B cell (primary cell): ENCODE measurements at regions not wholly inside any gene's neighbourhood (a gene's known extent, or its start where the extent isn't known, plus 50 kb on each side); places are given as distances from the start of the nearest gene placed in this dataset.
"Not testable (repeated sequence)": the region's sequence is repeated elsewhere in the genome, so short reads cannot be mapped to it uniquely, and the experiment has no call there.

Experiments
- ATAC-seq: fragments of 200-7000 bp; cut with Tn5 transposase; one replicate; pipeline ENCODE4 v1.10.0; 2021; ENCODE audit warnings: low read depth, mild to moderate bottlenecking, moderate number of reproducible peaks, moderate library complexity
- CTCF ChIA-PET: fragments of 350-600 bp; sonication (Branson Sonifier 250); formaldehyde crosslinking; loops from one replicate; lab custom pipeline; 2021; ENCODE audit warnings: antibody characterized with exemption, inconsistent platforms; lab: Charles Lee
- POLR2A ChIA-PET: fragments of 350-600 bp; sonication (Branson Sonifier 250); formaldehyde crosslinking; loops from one replicate; lab custom pipeline; 2021; ENCODE audit warnings: antibody characterized with exemption; lab: Charles Lee
- DNase-seq: peaks from one replicate; pipeline ENCODE4 v3.0.0; 2013
- H2AFZ ChIP-seq: 2 replicates; pipeline ENCODE4 v1.6.1; 2012; ENCODE audit warnings: mild to moderate bottlenecking, low read depth, low read length; ENCODE audit not compliant: insufficient read depth, poor library complexity, severe bottlenecking
- H3K27ac ChIP-seq, 2 donors: 1 replicate in 1 of 2; 2 replicates in 1 of 2; pipeline ENCODE4 v1.5.1; 2012 to 2013; ENCODE audit warnings: low read length in 2 of 2, mild to moderate bottlenecking in 2 of 2, moderate library complexity in 1 of 2
- H3K27me3 ChIP-seq, 4 experiments: fragments of 200-600 bp in 1 of 4; sonication (generic) in 1 of 4; replicated peaks in 1 of 4; 1 replicate in 2 of 4; 2 replicates in 2 of 4; pipeline versions ENCODE4 v1.6.1 to v1.7.0; 2013 to 2016; ENCODE audit warnings: low read length in 3 of 4, mild to moderate bottlenecking in 2 of 4, mixed read lengths in 1 of 4, moderate library complexity in 1 of 4; ENCODE audit not compliant: insufficient read depth in 4 of 4, control insufficient read depth in 3 of 4; ENCODE audit errors: control extremely low read depth in 1 of 4
- H3K36me3 ChIP-seq, 2 experiments: replicated peaks in 1 of 2; 1 replicate in 1 of 2; 2 replicates in 1 of 2; pipeline versions ENCODE4 v1.6.1 to v1.7.1; 2013; ENCODE audit warnings: low read length in 1 of 2; ENCODE audit not compliant: insufficient read depth in 2 of 2, control insufficient read depth in 1 of 2; ENCODE audit errors: control extremely low read depth in 1 of 2, extremely low read depth in 1 of 2
- H3K4me1 ChIP-seq, 2 donors: fragments of 200-600 bp in 1 of 2; sonication (generic) in 1 of 2; 1 replicate in 1 of 2; 2 replicates in 1 of 2; pipeline versions ENCODE4 v1.5.1 to v1.6.1; 2013 to 2017; ENCODE audit warnings: low read length in 2 of 2; ENCODE audit not compliant: control insufficient read depth in 2 of 2, insufficient read depth in 2 of 2
- H3K4me2 ChIP-seq: replicated peaks from 2 replicates; pipeline ENCODE3; 2012; ENCODE audit warnings: mild to moderate bottlenecking, low read depth, low read length; ENCODE audit not compliant: poor library complexity, severe bottlenecking
- H3K4me3 ChIP-seq, 5 experiments: fragments of 200-600 bp in 1 of 5; sonication (generic) in 1 of 5; 1 replicate in 3 of 5; 2 replicates in 2 of 5; pipeline versions ENCODE4 v1.5.1 to v1.7.0; 2011 to 2016; ENCODE audit warnings: low read length in 4 of 5, mild to moderate bottlenecking in 4 of 5, low read depth in 2 of 5, control low read depth in 1 of 5, moderate library complexity in 1 of 5; ENCODE audit not compliant: insufficient read depth in 1 of 5; ENCODE audit errors: control extremely low read depth in 1 of 5, extremely low read depth in 1 of 5
- H3K79me2 ChIP-seq: fragments of 200-600 bp; sonication (generic); one replicate; pipeline ENCODE4 v1.6.0; 2016; ENCODE audit warnings: low read length; ENCODE audit not compliant: control insufficient read depth, insufficient read depth
- H3K9ac ChIP-seq: fragments of 200-600 bp; sonication (generic); 2 replicates; pipeline ENCODE4 v1.6.1; 2017; ENCODE audit warnings: mild to moderate bottlenecking, low read length, moderate library complexity
- H3K9me3 ChIP-seq, 3 donors: one replicate each; pipeline versions ENCODE4 v1.6.1 to v1.7.1; 2013; ENCODE audit warnings: low read length in 2 of 3; ENCODE audit not compliant: control insufficient read depth in 2 of 3, insufficient read depth in 1 of 3; ENCODE audit errors: control extremely low read depth in 1 of 3
- H4K20me1 ChIP-seq: 2 replicates; pipeline ENCODE4 v1.6.0; 2012; ENCODE audit warnings: mild to moderate bottlenecking, low read length; ENCODE audit not compliant: insufficient read depth, control insufficient read depth, poor library complexity, severe bottlenecking
- H3K27ac Mint-ChIP-seq: one replicate; pipeline ENCODE4 v1.8.0; 2021; ENCODE audit warnings: mixed read lengths
- H3K27me3 Mint-ChIP-seq: one replicate; pipeline ENCODE4 v1.8.0; 2021; ENCODE audit warnings: mixed read lengths
- H3K4me1 Mint-ChIP-seq: one replicate; pipeline ENCODE4 v1.8.0; 2021; ENCODE audit warnings: mixed read lengths
- H3K4me3 Mint-ChIP-seq: one replicate; pipeline ENCODE4 v1.8.0; 2021; ENCODE audit warnings: mixed read lengths
- H3K9me3 Mint-ChIP-seq: one replicate; pipeline ENCODE4 v1.8.0; 2022; ENCODE audit warnings: mixed read lengths; ENCODE audit not compliant: insufficient read depth
- CTCF ChIP-seq: fragments of 200-600 bp; IDR thresholded peaks from one replicate; pipeline ENCODE4 v1.8.0; 2022; ENCODE audit warnings: antibody characterized with exemption, mild to moderate bottlenecking
- EZH2 ChIP-seq: IDR thresholded peaks from 2 replicates; pipeline ENCODE4 v1.6.1; 2012; ENCODE audit warnings: borderline replicate concordance, low read depth, mild to moderate bottlenecking, moderate library complexity, low read length; ENCODE audit not compliant: insufficient read depth, poor library complexity, severe bottlenecking
- WGBS: methylation state at CpG from one replicate; pipeline ENCODE4 v1.1.5; 2013; ENCODE audit warnings: missing lambda C conversion rate; ENCODE audit not compliant: insufficient coverage; 5-methylcytosine and 5-hydroxymethylcytosine counted together
- intact Hi-C: fragments of 100-400 bp; cut with micrococcal nuclease; formaldehyde crosslinking; loops from one replicate; pipeline ENCODE4 v1.10.0; 2022

- intact Hi-C loops, result no loop called here
- H3K4me3 ChIP-seq, result no peak overlapping the region
- no peak for TF ChIP-seq EZH2
- no peak for TF ChIP-seq CTCF
- no peaks in the 10 kb centered on the region for H3K79me2 ChIP-seq
- H3K4me1 ChIP-seq, result no peaks in the 10 kb centered on the region
- H4K20me1 ChIP-seq, result no peaks in the 10 kb centered on the region
- ChIA-PET CTCF (no interaction called here), POLR2A (no interaction called here)
- no peaks in the 10 kb centered on the region for H3K27me3 Mint-ChIP-seq
- H2AFZ ChIP-seq, result no peak overlapping the region
- no peak overlapping the region for H3K4me2 ChIP-seq
- no CpG with 5 or more reads among the region's 1 CpG for WGBS
- no peak overlapping the region for H3K9ac ChIP-seq
- no peaks in the 10 kb centered on the region for H3K27me3 ChIP-seq
- no peak overlapping the region for H3K4me3 Mint-ChIP-seq
- H3K27ac ChIP-seq, result no peak overlapping the region
- peaks cover 7% of the 10 kb centered on the region for H3K9me3 Mint-ChIP-seq
- H3K27ac Mint-ChIP-seq, result no peak overlapping the region
- no peak for DNase-seq
- no peaks in the 10 kb centered on the region for H3K36me3 ChIP-seq
- no peaks in the 10 kb centered on the region for H3K4me1 Mint-ChIP-seq
- no peak for ATAC-seq
- peaks cover 0 to 9% (median 0%) of the 10 kb centered on the region in 3 donors for H3K9me3 ChIP-seq
These were observed 116.9 kb downstream of the PLG start for GRCh38 chr6:160818934-160819333.

GRCh38 chr6:160820661-160821060 is 118.6 kb downstream of the PLG start:
- H3K27ac Mint-ChIP-seq, H4K20me1 ChIP-seq, H3K27ac ChIP-seq, H3K9ac ChIP-seq, H3K9me3 ChIP-seq, H3K9me3 Mint-ChIP-seq, ATAC-seq, H3K27me3 ChIP-seq, H3K4me1 ChIP-seq, DNase-seq, H3K4me2 ChIP-seq, H3K4me3 Mint-ChIP-seq, CTCF ChIA-PET, H3K79me2 ChIP-seq, H2AFZ ChIP-seq, POLR2A ChIA-PET, intact Hi-C loops, H3K4me3 ChIP-seq, H3K36me3 ChIP-seq, H3K27me3 Mint-ChIP-seq, H3K4me1 Mint-ChIP-seq: not testable (repeated sequence)
- WGBS, result 96% methylated on average over 5 of the region's 8 CpGs
